ENCODE measurements at regions not wholly inside any gene's neighbourhood (a gene's known extent, or its start where the extent isn't known, plus 50 kb on each side); places are given as distances from the start of the nearest gene placed in this dataset.
"Not testable (repeated sequence)": the region's sequence is repeated elsewhere in the genome, so short reads cannot be mapped to it uniquely, and the experiment has no call there.

DNA sequence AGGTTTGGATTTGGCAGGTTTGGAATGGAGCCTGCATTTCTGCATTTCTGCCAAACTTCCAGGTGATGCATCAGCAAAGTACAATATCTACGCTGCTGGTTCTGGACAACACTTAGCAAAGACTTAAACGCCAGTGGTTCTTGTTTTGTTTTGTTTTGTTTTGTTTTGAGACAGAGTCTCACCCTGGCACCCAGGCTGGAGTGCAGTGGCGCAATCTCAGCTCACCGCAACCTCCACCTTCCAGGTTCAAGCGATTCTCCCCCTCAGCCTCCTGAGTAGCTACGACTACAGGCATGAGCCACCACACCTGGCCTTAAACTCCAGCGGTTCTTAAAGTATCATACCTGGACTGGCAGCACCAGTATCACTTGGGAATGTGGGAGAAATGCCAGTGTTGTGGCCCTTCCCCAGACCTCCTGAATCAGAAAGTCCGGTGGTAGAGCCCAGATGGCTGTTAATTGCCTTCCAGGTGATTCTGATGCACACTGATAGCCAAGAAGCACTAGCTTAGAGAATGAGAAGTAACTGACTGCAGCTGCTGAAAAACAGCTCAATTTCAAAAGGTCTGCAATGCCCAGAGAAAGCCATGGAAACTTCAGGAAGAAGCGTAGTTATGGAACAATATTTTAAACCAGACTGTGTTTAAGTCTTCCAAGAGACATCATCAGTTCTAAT is 114.8 kb upstream of the FOXN3 start:
- DNase-seq = no peak

DNA sequence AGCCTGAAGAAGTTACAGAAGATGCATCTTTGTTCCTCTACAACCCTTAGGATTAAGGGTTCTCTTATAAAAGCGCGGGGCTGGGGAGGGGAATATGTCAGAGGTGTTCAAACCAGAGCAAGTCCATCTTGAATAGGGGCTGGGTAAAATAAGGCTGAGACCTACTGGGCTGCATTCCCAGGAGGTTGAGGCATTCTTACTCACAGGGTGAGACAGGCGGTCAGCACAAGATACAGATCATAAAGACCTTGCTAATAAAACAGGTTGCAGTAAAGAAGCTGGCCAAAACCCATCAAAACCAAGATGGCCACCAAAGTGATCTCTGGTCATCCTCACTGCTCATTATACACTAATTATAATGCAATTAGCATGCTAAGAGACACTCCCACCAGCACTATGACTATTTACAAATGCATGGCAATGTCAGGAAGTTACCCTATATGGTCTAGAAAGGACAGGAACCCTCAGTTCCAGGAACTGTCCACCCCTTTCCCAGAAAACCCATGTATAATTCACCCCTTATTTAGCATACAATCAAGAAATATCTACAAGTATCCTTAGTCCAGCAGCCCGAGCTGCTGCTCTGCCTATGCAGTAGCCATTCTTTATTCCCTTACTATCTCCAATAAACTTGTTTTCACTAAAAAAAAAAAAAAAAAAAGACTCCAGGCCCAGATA is 108.1 kb upstream of the FOXN3 start:
- no peak for DNase-seq

DNA sequence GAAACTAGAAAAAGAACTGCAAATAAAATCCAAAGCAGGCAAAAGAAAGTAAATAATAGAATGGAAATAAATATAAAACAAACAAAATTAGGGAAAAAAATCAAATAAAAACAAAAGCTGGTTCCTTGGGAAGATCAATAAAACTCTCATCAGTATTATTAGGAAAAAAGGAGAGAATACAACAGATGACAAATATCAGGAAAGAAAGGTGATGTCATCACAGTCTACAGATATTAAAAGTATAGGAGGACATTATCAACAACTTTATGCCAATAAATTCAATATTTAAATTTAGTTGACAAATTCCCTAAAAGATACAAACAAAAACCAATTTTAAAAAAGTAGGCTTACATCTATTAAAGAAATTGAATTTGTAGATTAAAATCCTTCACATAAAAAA is 107.4 kb upstream of the FOXN3 start:
- DNase-seq = no peak

DNA sequence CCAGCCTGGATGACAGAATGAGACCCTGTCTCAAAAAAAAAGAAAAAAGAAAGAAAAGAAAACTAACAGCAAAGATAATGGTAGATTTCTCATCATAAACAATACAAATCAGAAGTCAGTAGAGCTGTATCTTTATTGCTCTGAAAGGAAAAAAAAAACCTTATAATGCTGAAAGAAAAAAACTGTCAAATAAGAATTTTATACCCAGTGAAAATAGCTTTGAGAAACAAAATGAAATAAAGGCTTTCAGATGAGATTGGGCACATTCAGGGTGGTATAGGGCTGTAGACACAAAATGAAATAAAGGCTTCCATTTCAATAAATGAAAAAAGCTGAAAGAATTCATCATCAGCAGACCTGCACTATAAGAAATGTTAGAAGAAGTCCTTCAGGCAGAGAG is 105.0 kb upstream of the FOXN3 start:
- no peak for DNase-seq

DNA sequence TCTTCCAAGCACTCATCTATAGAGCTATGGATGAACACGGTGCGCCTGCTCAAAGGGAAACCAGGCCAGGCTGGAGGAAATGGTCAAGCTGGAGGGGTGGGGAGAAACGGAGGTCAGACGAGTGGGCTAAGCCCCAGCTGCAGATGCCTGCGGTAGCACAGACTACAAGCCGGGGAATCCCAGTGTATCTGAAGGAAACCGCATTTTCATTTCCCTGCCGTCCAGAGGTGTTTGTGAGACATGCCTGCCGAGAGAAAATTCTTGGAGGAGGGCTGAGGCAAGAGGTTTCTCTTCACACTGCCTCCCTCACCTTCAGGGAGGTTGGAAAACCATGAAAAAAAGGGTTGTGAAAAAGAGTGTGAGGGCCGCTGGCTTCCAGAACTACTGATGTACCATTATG is 102.0 kb upstream of the FOXN3 start:
- DNase-seq = peak in 1 of 2 donors; percentile 10

DNA sequence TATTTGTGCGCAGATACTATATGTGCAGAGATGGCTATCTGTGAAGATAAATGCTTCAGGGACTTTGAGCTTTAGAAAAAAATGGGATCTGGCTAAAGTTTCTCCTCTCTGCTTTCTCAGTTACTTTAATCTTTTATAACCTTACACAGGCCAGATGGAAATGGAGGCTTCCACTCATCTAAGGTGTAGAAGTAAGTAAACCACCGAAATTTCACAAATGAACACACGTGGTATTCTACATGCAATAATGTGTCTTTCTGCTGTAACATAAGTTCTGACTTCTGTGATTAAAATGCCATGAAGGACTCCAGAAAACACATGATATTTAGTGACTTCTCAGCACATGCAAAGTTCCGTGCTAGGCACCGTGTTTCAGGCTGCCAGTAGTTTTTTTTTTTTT is 99.1 kb upstream of the FOXN3 start:
- DNase-seq = no peak

DNA sequence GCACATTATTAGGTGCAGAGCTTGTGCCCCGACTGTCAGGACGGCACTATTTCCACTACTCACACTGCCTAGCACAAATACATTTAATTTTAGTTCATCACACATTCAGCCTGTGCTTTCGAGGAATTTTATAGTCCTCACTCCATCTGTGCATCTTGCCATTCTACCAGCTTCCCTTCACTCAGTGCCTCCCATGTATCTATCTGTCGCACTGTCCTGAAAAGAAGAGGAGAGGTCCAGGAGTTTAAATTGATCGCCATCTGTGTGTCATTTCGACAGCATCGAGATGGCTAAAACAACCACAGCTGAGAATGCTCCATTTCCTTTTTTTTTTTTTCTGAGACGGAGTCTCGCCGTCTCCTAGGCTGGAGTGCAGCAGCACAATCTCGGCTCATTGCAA is 97.6 kb upstream of the FOXN3 start:
- DNase-seq = no peak

DNA sequence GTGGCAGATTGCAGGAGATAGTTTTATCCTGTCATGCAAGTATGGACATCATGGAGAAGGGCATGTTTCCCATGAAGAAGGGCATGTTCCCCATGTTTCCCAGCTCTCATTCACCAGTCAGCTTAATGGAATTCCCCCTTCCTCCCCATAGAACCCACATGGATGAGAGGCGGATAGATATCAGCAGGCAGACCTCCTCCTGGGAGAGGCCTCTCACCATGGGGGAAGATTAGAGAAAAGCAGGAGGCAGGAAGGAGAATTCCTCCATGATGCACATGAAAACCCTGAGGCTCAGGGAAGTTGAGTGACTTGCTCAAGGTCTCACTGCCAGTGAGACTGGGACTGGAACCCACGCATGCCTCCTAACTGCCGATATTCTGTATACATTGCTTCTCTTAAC is 92.9 kb upstream of the FOXN3 start:
- no peak for DNase-seq

DNA sequence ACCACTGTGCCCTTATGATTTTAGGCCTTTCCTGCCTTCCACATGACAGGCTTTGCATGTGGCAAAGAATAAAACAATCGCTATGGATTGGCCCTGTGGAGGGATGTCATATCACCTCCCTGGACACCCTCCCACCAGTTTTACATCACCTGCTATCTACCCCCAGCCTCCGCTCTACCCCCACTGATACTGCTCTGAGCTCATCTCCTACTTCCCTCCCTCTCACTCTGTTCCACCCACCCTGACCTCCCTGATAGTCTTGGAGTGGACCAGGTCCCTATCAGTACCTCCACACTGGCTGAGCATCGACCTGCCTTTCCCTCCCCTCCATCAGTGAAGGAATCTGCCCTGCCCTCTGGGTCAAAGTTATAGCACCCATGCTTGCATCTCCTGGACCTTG is 91.8 kb upstream of the FOXN3 start:
- no peak for DNase-seq

DNA sequence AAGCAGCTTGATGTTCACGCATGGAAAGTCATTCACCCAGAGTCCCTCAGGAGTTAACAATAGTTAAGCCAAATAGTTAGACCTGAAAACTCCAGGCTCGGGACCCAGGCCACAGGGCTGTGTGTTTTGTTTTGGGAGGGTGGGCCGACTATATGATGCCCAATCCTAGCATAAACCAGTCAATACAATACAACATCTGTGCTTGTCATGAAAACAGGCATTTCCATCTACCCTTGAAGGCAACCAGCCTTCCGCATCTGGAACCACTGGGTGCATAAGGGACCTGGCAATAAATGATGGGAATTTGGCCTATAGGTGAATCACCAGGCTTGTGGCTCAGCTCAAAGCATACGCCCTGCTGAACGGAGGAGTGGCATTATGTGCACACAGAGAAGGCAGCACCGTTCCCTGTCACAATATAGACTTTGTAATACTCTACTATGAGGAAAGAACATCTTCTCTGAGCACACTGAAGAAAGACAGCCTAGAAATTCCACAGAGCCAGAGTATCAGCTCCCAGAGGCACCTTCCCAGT is 91.0 kb upstream of the FOXN3 start:
- no peak for DNase-seq

DNA sequence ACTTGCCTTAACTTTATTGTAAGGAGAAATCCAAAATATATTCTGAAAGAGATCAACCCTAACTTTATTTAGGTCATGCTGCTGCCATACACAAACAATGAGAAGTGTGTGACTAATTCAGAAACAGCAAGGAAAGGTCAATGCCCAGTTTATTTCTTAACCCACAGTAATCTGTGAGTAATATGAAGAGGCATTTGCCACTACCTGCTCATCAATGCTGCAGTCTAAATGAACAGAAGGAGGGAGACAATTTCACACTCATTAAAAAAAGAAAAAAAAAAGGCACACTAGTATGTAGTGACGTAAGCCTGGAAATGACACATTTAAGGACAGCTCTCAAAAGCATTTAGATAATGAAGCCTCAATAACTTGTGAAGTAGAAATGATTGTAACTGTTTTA is 90.5 kb upstream of the FOXN3 start:
- DNase-seq = no peak

DNA sequence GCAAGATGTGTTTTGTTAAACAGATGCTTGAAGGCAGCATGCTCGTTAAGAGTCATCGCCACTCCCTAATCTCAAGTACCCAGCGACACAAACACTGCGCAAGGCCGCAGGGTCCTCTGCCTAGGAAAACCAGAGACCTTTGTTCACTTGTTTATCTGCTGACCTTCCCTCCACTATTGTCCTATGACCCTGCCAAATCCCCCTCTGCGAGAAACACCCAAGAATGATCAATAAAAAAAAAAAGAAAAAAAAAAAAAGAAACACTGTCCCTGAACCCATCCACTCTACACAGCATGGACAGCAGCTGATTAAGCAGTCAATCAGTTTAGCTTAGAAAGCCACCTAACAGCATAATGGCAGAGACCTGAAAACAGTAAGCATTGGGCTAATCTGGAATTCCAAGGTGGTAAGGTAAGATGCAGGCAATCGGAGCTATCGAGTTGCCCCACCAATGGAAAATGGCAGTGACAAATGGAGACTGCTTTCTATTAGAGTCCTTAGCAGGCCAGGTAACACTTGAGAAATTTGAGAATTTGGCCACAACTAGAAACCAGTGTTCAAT is 89.9 kb upstream of the FOXN3 start:
- not testable (repeated sequence) for DNase-seq

DNA sequence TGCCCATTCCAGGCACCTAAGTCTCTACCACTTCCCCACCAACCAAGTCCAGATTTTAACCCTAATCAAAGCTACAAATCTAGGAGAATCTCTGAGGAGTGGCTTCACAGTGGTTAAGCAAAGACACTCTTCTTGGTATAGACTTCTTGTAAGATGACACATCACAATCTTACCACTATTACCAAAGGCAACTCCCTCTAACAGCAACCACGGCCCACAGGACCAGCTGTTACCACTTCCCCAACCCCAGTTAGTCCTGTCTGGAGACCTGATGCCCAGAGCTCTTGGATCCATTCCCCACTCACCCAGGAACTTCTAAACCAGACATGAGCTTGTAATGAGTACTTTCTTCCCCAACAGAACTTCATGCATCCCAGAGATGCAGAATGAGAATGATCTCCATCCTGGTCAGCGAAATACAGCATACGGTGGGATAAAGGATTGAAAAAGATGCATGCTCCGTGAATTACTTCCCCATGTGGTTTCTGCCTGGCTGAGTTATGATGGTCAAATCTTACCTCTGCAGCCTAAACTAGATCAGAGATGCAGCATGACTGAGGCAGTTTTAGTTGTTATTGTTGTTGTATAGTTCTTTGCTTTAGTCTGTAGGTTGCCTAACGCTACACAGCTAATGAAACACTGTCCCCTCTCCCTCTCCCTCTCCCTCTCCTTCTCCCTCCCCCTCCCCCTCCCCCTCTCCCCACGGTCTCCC is 87.7 kb upstream of the FOXN3 start:
- DNase-seq = no peak

DNA sequence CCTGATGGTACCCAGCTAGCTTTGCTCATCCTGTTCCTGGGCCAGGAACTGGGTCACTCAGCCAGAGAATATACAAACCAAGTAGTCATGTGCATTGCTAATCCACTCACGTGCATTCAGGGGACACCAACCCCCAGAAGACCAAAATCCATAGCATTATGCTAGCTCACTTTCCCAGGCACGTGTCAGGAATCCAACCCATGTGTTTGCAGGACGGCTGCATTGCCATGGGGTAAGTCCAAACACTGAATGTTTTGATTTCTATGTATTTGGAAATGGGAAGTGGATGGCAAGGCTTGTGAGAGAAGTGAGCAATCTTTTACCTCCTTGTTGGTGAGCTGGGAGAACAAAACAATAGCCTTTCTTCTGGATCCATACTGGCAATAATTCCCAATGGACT is 87.1 kb upstream of the FOXN3 start:
- no peak for DNase-seq

DNA sequence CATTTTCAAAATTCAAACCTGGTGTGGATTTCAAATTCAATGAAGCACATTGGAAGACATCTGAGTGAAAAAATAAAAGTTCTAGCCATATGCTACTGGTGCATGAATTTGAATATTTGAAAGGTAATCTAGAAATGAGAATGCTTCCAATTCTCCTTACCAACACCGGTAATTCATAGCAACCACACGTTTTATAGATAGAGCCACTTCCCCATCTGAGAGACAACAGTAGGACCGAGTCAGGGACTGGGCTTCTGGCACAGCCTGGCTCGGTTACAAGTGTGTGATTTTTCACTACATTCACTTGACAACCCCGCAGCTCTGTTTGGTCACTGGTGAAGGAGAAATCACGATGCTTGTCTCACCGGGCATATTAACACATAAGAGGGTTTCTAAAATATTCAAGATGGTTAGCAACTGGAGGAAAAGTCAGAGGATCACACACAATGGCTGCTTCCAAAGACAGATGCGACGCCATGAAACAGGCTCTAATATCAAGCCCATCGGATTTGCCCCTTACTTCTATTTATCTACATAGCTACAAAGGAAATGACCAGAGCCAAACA is 86.5 kb upstream of the FOXN3 start:
- no peak for DNase-seq

DNA sequence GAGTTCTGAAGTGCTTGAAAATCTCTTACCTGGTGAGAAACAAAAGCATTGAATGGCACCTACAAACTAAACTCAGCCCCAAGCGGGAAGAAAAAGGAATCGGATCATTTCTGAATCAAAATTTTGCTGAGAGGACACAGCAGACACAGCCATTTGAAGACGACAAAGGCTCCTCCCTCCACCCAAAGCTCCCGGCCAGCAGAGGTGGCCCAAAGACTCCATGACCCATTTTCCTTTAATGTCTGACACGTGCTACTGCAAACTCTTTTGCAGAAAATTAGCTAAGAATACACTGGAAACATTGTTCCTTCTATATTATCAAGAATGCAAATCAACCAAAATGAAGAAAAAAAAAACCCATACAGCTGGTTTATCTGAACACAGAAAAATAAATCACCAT is 85.9 kb upstream of the FOXN3 start:
- no peak for DNase-seq

DNA sequence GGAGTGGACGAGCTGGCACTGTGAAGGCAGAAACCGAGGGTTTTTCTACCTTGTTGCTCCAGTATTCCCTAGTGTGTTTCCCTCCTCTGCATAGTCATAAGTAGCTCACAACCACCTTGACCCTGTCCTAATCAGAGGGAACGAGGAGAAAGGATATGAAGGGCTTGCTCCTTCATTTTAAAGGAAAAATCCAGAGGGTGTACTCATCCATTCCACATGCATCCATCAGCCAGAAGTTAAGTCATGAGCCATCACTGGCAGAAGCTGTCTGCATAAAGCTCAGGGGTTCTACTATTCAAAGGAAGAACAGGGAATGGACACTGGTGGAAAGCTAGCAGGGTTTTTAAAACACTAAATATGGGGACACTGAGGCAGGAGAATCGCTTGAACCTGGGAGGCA is 84.3 kb upstream of the FOXN3 start:
- DNase-seq = no peak

DNA sequence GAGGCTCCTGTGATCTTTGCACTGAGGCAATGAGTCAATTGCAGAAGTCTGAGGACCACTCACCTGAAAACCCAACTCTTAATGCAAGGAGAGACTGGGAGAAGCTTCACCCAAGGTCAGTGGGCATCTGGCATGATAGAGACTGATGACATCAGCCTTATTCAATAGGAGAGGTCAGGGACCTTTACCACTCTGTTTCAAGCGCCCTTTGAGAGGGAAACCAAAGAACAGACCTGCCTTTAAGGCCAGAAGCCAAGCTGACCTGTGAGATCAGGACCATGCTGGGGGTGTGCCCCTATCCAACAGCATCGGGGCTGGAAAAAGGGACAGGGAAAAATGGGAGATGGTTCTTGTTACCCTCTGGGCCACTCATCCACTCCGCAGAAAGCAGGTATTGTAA is 83.3 kb upstream of the FOXN3 start:
- no peak for DNase-seq

DNA sequence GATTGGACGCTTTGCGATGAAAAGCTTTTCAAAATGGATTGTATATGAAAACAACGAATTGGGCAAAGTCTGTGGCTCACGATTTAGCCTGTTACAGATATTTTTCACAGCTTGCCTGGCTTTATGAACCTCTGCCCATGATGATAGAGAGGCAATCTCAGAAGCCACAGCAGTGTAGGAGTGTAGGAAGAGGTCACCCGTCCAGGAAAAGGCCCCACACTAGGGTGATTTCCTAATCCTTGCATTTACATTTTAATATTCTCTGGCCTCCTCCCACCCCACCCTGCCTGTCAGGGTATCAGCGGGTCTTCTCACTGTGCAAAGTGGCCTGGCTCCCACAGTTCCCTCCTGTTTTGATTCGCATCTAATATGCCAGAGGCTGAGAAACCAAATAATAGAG is 81.8 kb upstream of the FOXN3 start:
- DNase-seq = no peak

DNA sequence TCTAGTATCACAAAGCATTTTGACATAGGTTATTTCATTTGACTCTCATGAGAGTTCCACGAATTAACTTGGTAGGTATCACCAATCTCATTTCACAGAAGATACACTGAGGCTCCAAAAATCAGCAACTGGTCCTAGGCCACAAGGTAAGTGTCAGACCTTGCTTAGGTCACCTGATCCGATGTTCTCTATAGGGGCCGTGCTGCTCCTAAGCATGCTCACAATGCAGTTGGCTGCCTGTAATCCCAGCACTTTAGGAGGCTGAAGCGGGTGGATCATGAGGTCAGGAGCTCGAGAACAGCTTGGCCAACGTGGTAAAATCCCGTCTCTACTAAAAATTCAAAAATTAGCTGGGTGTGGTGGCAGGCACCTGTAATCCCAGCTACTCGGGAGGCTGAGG is 78.7 kb upstream of the FOXN3 start:
- no peak for DNase-seq

DNA sequence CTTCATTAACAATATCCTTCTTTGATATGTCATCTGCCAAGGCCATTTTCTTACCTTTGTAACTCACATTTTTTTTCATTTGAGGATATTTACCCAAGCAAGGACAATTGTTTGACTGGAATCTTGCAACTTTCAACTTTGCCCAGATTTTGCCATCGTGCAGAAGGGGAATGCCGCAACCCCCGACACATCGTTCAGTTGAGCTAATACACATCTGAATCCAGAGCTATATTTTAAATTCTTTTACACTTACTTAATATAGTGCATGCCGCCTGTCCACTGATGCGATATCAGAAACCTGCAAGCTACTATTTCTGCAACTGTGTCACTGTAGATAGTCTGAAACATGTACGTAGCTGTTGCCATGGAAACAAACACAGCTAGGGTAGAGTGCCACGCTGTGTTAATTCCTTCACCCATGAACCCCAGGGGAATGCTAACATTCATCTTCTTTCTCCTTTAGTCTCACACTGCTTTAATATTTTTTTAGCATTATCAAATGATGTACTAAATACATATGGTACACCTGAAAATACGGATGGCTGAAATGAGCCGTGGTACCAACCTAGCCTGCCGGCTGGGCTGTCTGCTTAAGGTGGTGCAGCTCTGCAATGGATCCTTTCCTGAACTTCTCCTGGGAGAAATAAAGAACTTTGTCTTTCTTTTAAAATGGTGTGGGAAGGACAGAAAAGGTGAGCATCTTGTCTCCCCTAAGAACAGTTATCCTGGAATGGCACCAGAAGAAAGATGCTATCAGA is 77.0 kb upstream of the FOXN3 start:
- DNase-seq = no peak

DNA sequence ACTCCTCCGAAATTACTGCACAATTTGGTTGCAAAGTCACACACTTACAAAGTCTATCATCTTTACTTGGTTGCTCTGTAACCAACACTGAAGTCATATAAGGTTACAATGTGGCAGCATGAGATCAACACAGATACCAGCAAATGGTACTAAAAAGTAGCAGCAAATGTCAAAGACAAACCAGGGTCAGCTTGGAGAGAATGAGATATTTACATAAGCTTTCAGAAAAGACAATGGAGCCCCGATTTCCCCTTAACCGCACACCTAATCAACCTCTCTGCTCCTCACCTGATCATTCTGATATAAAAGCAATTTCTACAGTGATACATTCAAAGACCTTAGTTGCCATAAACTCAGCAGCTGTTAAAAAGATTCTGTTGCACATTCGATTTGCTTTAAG is 76.4 kb upstream of the FOXN3 start:
- DNase-seq = no peak

All from right lung (tissue), 2 donors.